ENCODE measurements at regions not wholly inside any gene's neighbourhood (a gene's known extent, or its start where the extent isn't known, plus 50 kb on each side); places are given as distances from the start of the nearest gene placed in this dataset.

DNA sequence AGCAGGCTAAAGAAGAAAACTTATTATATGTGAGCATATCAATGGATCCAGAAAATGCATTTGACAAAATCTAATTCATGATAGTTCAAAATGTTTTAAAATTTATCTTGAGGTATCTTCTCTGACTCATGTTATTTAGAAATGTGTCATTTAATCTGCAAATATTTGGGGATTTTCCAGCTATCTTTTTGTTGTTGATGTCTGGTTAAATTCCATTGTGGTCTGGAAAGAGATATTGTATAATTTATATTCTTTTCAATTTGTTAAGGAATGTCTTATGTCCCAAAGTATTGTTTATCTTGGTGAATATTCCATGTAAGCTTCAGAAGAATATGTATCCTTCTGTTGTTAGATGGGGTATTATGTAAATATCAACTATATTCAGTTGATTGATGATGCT lies 942.5 kb downstream of the KCNMA1 start:
- CTCF ChIA-PET = no interaction called here
- Mint-ChIP-seq H3K27ac (ENCODE audit: unreplicated experiment) (no peak overlapping the region), H3K27me3 (ENCODE audit: insufficient read depth, unreplicated experiment) (peaks cover 5% of the 10 kb centered on the region), H3K4me3 (ENCODE audit: unreplicated experiment) (no peak overlapping the region), H3K4me1 (ENCODE audit: low read depth, unreplicated experiment) (no peaks in the 10 kb centered on the region), H3K9me3 (ENCODE audit: unreplicated experiment) (peaks cover 25% of the 10 kb centered on the region), H3K36me3 (ENCODE audit: insufficient read depth, unreplicated experiment) (no peaks in the 10 kb centered on the region)
- DNase-seq = no peak
- H3K4me1 ChIP-seq = no peaks in the 10 kb centered on the region
- intact Hi-C loops (cut with micrococcal nuclease; ENCODE audit: unreplicated experiment) = no loop called here
- TF ChIP-seq, protein P1, sequence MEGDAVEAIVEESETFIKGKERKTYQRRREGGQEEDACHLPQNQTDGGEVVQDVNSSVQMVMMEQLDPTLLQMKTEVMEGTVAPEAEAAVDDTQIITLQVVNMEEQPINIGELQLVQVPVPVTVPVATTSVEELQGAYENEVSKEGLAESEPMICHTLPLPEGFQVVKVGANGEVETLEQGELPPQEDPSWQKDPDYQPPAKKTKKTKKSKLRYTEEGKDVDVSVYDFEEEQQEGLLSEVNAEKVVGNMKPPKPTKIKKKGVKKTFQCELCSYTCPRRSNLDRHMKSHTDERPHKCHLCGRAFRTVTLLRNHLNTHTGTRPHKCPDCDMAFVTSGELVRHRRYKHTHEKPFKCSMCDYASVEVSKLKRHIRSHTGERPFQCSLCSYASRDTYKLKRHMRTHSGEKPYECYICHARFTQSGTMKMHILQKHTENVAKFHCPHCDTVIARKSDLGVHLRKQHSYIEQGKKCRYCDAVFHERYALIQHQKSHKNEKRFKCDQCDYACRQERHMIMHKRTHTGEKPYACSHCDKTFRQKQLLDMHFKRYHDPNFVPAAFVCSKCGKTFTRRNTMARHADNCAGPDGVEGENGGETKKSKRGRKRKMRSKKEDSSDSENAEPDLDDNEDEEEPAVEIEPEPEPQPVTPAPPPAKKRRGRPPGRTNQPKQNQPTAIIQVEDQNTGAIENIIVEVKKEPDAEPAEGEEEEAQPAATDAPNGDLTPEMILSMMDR (IDR thresholded peaks at IDR 0.05; ENCODE audit: insufficient read depth in 1 of 2, low read depth in 1 of 2, low read length in 1 of 2, severe bottlenecking in 1 of 2, unreplicated experiment in 1 of 2) = no peak
- peaks cover 7% of the 10 kb centered on the region for H3K9me3 ChIP-seq
- no peak overlapping the region for H3K4me3 ChIP-seq (ENCODE audit: low read depth, low read length)
- no peaks in the 10 kb centered on the region for H3K27me3 ChIP-seq (replicated peaks; ENCODE audit: control insufficient read depth, insufficient read depth, low read length)
- H3K36me3 ChIP-seq (ENCODE audit: control insufficient read depth, insufficient read depth, low read length) = no peaks in the 10 kb centered on the region
- BruUV-seq (replicated peaks) = no TSS peak
- POLR2A ChIA-PET = no interaction called here

DNA sequence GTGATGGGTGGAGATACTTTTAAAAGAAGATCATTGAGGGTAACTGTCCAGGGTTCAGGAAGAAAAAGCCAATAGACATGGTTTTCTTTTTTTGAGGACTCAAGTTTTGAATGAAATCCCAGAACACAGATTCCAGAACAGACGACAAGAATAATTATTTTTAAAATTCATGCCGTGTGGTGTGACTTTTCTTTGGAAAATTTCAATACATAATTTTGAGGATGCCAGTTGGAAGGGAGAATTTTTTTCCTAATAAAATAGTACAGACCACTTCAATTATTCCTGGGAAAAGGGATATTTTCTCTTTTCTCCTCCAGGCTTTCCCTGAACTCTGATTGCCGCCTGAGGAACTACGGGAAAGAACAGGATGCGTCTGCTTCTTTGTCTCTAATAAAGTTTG lies 951.4 kb downstream of the KCNMA1 start:
- peaks cover 11% of the 10 kb centered on the region for H3K9me3 ChIP-seq
- H3K4me3 ChIP-seq (ENCODE audit: low read depth, low read length) = no peak overlapping the region
- H3K4me1 ChIP-seq = no peaks in the 10 kb centered on the region
- no peak for DNase-seq
- intact Hi-C loops (cut with micrococcal nuclease; ENCODE audit: unreplicated experiment) = no loop called here
- no peaks in the 10 kb centered on the region for H3K36me3 ChIP-seq (ENCODE audit: control insufficient read depth, insufficient read depth, low read length)
- Mint-ChIP-seq H3K27ac (ENCODE audit: unreplicated experiment) (no peak overlapping the region), H3K4me3 (ENCODE audit: unreplicated experiment) (no peak overlapping the region), H3K36me3 (ENCODE audit: insufficient read depth, unreplicated experiment) (no peaks in the 10 kb centered on the region), H3K4me1 (ENCODE audit: low read depth, unreplicated experiment) (no peaks in the 10 kb centered on the region), H3K27me3 (ENCODE audit: insufficient read depth, unreplicated experiment) (no peaks in the 10 kb centered on the region), H3K9me3 (ENCODE audit: unreplicated experiment) (peaks cover 18% of the 10 kb centered on the region)
- POLR2A ChIA-PET = no interaction called here
- TF ChIP-seq, protein P1 (IDR thresholded peaks at IDR 0.05; ENCODE audit: insufficient read depth in 1 of 2, low read depth in 1 of 2, low read length in 1 of 2, severe bottlenecking in 1 of 2, unreplicated experiment in 1 of 2) = no peak
- CTCF ChIA-PET = no interaction called here
- no peaks in the 10 kb centered on the region for H3K27me3 ChIP-seq (replicated peaks; ENCODE audit: control insufficient read depth, insufficient read depth, low read length)
- BruUV-seq (replicated peaks) = no TSS peak

DNA sequence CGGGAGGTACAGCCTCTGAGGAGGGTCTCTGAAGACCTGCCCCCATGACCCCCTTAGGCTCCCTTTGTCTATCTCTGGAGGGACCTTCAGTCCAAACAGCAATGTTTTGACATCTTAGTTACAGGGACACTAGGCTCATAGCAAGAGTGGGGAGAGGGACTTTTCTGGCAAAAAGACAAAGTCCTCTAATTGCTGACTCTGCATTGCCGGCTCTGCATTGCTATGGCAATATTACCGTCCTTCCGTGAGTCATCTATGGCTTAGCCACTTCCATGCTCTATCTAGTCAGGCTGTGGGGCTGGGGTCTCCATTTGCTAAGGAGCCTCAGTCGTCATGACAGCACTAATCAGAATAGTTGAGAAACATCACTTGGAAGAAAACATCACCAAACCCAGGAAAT lies 952.6 kb downstream of the KCNMA1 start:
- no peaks in the 10 kb centered on the region for H3K4me1 Mint-ChIP-seq (ENCODE audit: low read depth, unreplicated experiment)
- intact Hi-C loops (cut with micrococcal nuclease; ENCODE audit: unreplicated experiment) = no loop called here
- H3K36me3 Mint-ChIP-seq (ENCODE audit: insufficient read depth, unreplicated experiment) = no peaks in the 10 kb centered on the region
- ChIA-PET CTCF (no interaction called here), POLR2A (no interaction called here)
- no peak overlapping the region for H3K4me3 Mint-ChIP-seq (ENCODE audit: unreplicated experiment)
- no peaks in the 10 kb centered on the region for H3K27me3 Mint-ChIP-seq (ENCODE audit: insufficient read depth, unreplicated experiment)
- H3K9me3 Mint-ChIP-seq (ENCODE audit: unreplicated experiment) = peaks cover 13% of the 10 kb centered on the region
- H3K36me3 ChIP-seq (ENCODE audit: control insufficient read depth, insufficient read depth, low read length) = no peaks in the 10 kb centered on the region
- no peak for DNase-seq
- H3K4me1 ChIP-seq = no peaks in the 10 kb centered on the region
- TF ChIP-seq, protein P1 (IDR thresholded peaks at IDR 0.05; ENCODE audit: insufficient read depth in 1 of 2, low read depth in 1 of 2, low read length in 1 of 2, severe bottlenecking in 1 of 2, unreplicated experiment in 1 of 2) = no peak
- H3K4me3 ChIP-seq (ENCODE audit: low read depth, low read length) = no peak overlapping the region
- H3K9me3 ChIP-seq = peaks cover 7% of the 10 kb centered on the region
- H3K27me3 ChIP-seq (replicated peaks; ENCODE audit: control insufficient read depth, insufficient read depth, low read length) = no peaks in the 10 kb centered on the region; the same call in 1 of the 2 replicates
- H3K27ac Mint-ChIP-seq (ENCODE audit: unreplicated experiment) = no peak overlapping the region
- no TSS peak for BruUV-seq (replicated peaks)

All from Caco-2 (cell line).